C4-2B (cell line): ENCODE measurements at regions not wholly inside any gene's neighbourhood (a gene's known extent, or its start where the extent isn't known, plus 50 kb on each side); places are given as distances from the start of the nearest gene placed in this dataset.

Experiments used
- H3K27ac ChIP-seq: fragments of 450-650 bp; 2 replicates; pipeline ENCODE4 v1.5.1; 2017
- CTCF ChIP-seq: fragments of 450-650 bp; conservative IDR thresholded peaks from 2 replicates; pipeline ENCODE4 v1.5.1; 2017; ENCODE audit warnings: mild to moderate bottlenecking
- ZFX ChIP-seq: fragments of 450-650 bp; IDR thresholded peaks from 2 replicates; pipeline ENCODE4 v1.6.1; 2017

GRCh38 chr9:109582386-109582785 is 84.3 kb upstream of the PTPN3 start:
- no peak overlapping the region for H3K27ac ChIP-seq
- no peak for TF ChIP-seq ZFX
- no peak for TF ChIP-seq CTCF

- no peak overlapping the region for H3K27ac ChIP-seq
- no peak for TF ChIP-seq CTCF
- no peak for TF ChIP-seq ZFX
These were observed 86.1 kb upstream of the PTPN3 start for GRCh38 chr9:109584205-109584604.

GRCh38 chr9:109585796-109586195 is 87.7 kb upstream of the PTPN3 start:
- no peak for TF ChIP-seq CTCF
- TF ChIP-seq ZFX = no peak
- no peak overlapping the region for H3K27ac ChIP-seq

GRCh38 chr9:109586993-109587392 is 88.9 kb upstream of the PTPN3 start:
- no peak overlapping the region for H3K27ac ChIP-seq
- no peak for TF ChIP-seq ZFX
- TF ChIP-seq CTCF = no peak

GRCh38 chr9:109588415-109588814 is 90.3 kb upstream of the PTPN3 start:
- TF ChIP-seq ZFX (no peak), CTCF (no peak)
- no peak overlapping the region for H3K27ac ChIP-seq

GRCh38 chr9:109590966-109591365 is 92.9 kb upstream of the PTPN3 start:
- TF ChIP-seq ZFX (no peak), CTCF (no peak)
- H3K27ac ChIP-seq = no peak overlapping the region

GRCh38 chr9:109591691-109592090 is 93.6 kb upstream of the PTPN3 start:
- no peak overlapping the region for H3K27ac ChIP-seq
- TF ChIP-seq CTCF (no peak), ZFX (no peak)

- no peak overlapping the region for H3K27ac ChIP-seq
- TF ChIP-seq CTCF = no peak
These were observed 95.5 kb upstream of the PTPN3 start for GRCh38 chr9:109593612-109594011.
